Astrocyte of the cerebellum (primary cell): ENCODE measurements at regions not wholly inside any gene's neighbourhood (a gene's known extent, or its start where the extent isn't known, plus 50 kb on each side); places are given as distances from the start of the nearest gene placed in this dataset.
A peak's percentile ranks its signal among the peaks of the same experiment; 100 is the strongest.

Experiments
- DNase-seq: peaks from one replicate; pipeline ENCODE4 v3.0.0-alpha.2; 2011; ENCODE audit warnings: low read depth
- H3K4me3 ChIP-seq: 2 replicates; pipeline ENCODE4 v1.5.1; 2011; ENCODE audit warnings: mild to moderate bottlenecking, low read depth, low read length, moderate library complexity
- CTCF ChIP-seq: IDR thresholded peaks from 2 replicates; pipeline ENCODE4 v1.5.1; 2012; ENCODE audit warnings: low read length, low read depth, moderate library complexity, mild to moderate bottlenecking; ENCODE audit errors: missing control alignments
- in situ Hi-C: cut with HindIII; loops from 2 replicates; pipeline ENCODE4 v1.10.0; 2017; ENCODE audit warnings: low sequenced_read_pairs

GRCh38 chr3:156606729-156607128 lies 51.8 kb upstream of the SSR3 start:
- DNase-seq, result no peak
- in situ Hi-C loops, result loop anchor here (10.0 kb wide), 1 partner anchor 62 kb away; no protein-coding TSS in a partner anchor
- no peak overlapping the region for H3K4me3 ChIP-seq

GRCh38 chr3:156605686-156606605 lies 51.0 kb upstream of the SSR3 start:
- in situ Hi-C loops, result loop anchor here (10.0 kb wide), 1 partner anchor 61 kb away; no protein-coding TSS in a partner anchor
- no peak for TF ChIP-seq CTCF
- H3K4me3 ChIP-seq, result peak overlapping the region; percentile 25
- peak; percentile 72 for DNase-seq

More at GRCh38 chr3:156606729-156607128, 51.8 kb upstream of the SSR3 start:
- TF ChIP-seq CTCF, result no peak

GRCh38 chr3:156604642-156605144 lies 49.8 kb upstream of the SSR3 start:
- no peak for DNase-seq
- no peak for TF ChIP-seq CTCF
- in situ Hi-C loops, result loop anchor here (10.0 kb wide), 1 partner anchor 60 kb away; no protein-coding TSS in a partner anchor
- H3K4me3 ChIP-seq, result no peak overlapping the region
